ENCODE measurements at regions not wholly inside any gene's neighbourhood (a gene's known extent, or its start where the extent isn't known, plus 50 kb on each side); places are given as distances from the start of the nearest gene placed in this dataset.

DNA sequence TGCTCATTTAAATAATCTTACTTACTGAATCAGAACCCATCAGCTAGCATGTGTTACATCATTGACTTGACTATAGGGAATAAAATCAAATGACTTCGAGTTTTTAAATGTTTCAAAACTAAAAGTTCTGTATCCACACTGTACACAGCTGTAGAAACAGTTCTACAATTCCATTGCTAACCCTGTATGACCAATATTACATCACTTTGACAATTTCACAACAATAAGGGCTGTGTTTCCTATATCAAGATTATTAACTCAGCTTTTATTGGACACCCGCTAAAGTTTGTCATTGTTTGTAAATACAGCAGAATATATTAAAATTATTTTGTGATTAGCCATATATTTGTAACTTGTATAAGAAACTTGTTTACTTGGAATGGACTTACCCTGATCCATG is 540.8 kb downstream of the PRELID2 start:
- Histone ChIP-seq H3K4me3 (ENCODE audit: low read length) (no peak overlapping the region), H3K36me3 (ENCODE audit: control insufficient read depth, insufficient read depth, low read length) (no peaks in the 10 kb centered on the region), H3K27ac (ENCODE audit: low read length) (no peak overlapping the region), H3K4me1 (ENCODE audit: control insufficient read depth, insufficient read depth, low read length) (no peaks in the 10 kb centered on the region), H3K27me3 (ENCODE audit: control insufficient read depth, insufficient read depth, low read length) (no peaks in the 10 kb centered on the region), H3K9me3 (ENCODE audit: control insufficient read depth, low read depth, low read length) (no peaks in the 10 kb centered on the region)
- no peak for DNase-seq
- WGBS (ENCODE audit: insufficient coverage, low lambda C conversion rate) = 83% methylated on average over 1 of the region's 2 CpGs

DNA sequence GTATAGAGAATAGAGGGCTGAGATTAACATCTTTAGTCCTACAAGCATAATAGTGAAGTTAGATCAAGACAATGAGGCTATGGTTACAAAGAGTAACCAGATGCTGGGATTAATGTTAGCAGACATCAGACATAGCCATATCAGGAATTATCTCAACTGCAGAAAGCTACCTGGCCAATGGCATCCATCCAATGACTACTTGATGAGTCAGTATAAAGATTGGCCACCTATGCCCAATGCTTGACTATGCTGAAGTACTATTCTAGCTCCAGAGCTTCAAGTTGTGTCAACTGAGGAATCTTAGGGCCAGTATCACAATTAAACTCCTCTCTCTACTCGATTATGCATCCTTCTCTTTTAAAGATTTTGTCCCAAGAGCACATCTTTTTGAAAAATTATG is 541.4 kb downstream of the PRELID2 start:
- Histone ChIP-seq H3K27ac (ENCODE audit: low read length) (no peak overlapping the region), H3K4me3 (ENCODE audit: low read length) (no peak overlapping the region), H3K27me3 (ENCODE audit: control insufficient read depth, insufficient read depth, low read length) (no peaks in the 10 kb centered on the region), H3K4me1 (ENCODE audit: control insufficient read depth, insufficient read depth, low read length) (no peaks in the 10 kb centered on the region), H3K36me3 (ENCODE audit: control insufficient read depth, insufficient read depth, low read length) (no peaks in the 10 kb centered on the region), H3K9me3 (ENCODE audit: control insufficient read depth, low read depth, low read length) (no peaks in the 10 kb centered on the region)
- DNase-seq = no peak
- no CpG with 5 or more reads among the region's 1 CpG for WGBS (ENCODE audit: insufficient coverage, low lambda C conversion rate)

DNA sequence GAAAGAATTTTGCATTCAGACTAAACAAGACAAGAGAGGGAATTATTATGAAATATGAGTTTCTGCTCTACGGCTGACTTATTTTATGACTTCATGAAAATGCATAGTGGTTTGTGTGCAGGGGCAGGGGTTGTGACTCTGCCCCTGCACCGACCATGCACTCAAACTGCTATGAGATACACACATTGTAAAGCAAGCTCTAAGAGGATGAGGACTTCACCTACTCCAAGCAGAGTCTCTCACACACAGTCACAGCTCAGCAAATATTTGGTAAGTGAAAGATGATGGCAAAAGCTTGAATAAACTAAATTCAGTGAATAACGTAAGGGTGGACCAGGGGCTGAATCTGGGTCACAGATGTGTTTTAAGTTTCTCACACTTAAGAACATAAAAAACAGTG is 542.9 kb downstream of the PRELID2 start:
- DNase-seq = no peak
- Histone ChIP-seq H3K27ac (ENCODE audit: low read length) (no peak overlapping the region), H3K27me3 (ENCODE audit: control insufficient read depth, insufficient read depth, low read length) (no peaks in the 10 kb centered on the region), H3K4me3 (ENCODE audit: low read length) (no peak overlapping the region), H3K9me3 (ENCODE audit: control insufficient read depth, low read depth, low read length) (no peaks in the 10 kb centered on the region), H3K4me1 (ENCODE audit: control insufficient read depth, insufficient read depth, low read length) (no peaks in the 10 kb centered on the region), H3K36me3 (ENCODE audit: control insufficient read depth, insufficient read depth, low read length) (no peaks in the 10 kb centered on the region)
- WGBS (ENCODE audit: insufficient coverage, low lambda C conversion rate) = 71% methylated on average over 1 of the region's 3 CpGs

DNA sequence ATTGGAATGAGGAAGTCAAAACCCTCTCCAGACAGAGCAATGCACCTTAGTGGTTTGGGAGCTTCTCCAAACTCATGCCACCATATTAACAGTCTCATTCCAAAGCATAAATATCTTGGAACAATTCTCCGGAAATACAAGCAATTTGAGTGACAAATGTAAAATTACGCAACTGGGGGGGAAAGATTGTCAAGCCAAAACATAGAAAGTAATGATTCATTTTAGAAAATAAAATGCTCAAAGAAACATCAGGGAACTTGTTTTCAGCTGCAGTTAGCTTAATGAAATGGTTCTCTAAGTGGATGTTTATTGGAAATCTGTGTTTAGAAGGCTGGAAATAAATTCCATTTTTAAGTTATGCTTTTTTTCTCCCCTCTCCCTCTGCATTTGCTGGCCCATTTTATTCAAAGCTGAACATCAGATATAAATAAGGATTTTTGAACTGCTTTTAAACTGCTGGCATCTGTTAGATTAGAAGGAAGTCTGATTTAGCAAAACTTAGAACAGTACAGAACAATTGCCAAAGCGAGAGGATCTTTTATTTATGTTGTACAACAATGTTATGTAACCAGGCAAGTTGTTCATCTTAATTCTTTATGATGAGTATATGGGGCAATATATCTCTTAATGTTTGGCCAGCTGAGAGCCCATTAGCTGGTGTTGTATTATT is 551.9 kb downstream of the PRELID2 start:
- Histone ChIP-seq H3K9me3 (ENCODE audit: control insufficient read depth, low read depth, low read length) (no peaks in the 10 kb centered on the region), H3K36me3 (ENCODE audit: control insufficient read depth, insufficient read depth, low read length) (no peaks in the 10 kb centered on the region), H3K27ac (ENCODE audit: low read length) (no peak overlapping the region), H3K4me1 (ENCODE audit: control insufficient read depth, insufficient read depth, low read length) (no peaks in the 10 kb centered on the region), H3K4me3 (ENCODE audit: low read length) (no peak overlapping the region), H3K27me3 (ENCODE audit: control insufficient read depth, insufficient read depth, low read length) (no peaks in the 10 kb centered on the region)
- 86% methylated on average over 1 of the region's 3 CpGs for WGBS (ENCODE audit: insufficient coverage, low lambda C conversion rate)
- DNase-seq = no peak

DNA sequence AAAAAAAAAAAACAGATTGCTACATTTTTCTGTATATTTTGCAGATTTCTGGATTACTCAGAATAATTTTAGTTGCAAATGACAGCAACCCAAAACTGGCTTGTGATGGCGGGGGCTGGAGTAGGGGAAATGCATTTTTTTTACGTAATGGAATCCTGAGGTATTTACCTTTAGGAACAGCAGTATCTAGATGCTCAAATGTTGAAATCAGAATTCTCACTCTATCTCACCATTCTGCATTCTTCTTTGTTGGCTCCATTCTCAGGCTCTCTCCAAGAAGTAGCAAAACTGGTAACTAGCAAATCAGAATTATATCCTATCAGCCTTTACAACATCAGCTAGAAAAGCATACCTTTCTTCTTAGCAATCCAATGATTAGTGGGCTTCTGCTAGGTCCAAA is 554.3 kb downstream of the PRELID2 start:
- Histone ChIP-seq H3K9me3 (ENCODE audit: control insufficient read depth, low read depth, low read length) (no peaks in the 10 kb centered on the region), H3K36me3 (ENCODE audit: control insufficient read depth, insufficient read depth, low read length) (no peaks in the 10 kb centered on the region)
- WGBS (ENCODE audit: insufficient coverage, low lambda C conversion rate) = 100% methylated on average over 2 of the region's 2 CpGs

DNA sequence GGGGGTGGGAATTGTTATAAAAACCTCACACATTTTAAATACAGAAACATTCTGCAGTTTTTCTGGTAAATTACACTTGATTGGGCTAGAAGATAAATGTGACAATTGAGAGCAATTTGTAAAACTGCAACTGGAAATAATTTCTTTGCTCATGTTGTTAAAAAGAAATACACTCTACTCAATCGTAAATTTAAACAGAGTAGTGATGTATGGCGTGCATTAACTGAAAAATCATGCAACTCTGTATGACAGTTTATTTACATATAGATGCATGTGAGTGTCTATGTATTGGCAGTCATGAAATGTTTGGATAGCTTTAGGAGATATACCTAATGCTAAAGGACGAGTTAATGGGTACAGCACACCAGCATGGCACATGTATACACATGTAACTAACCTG is 554.9 kb downstream of the PRELID2 start:
- H3K4me3 ChIP-seq (ENCODE audit: low read length) = no peak overlapping the region
- no peak for DNase-seq
- H3K4me1 ChIP-seq (ENCODE audit: control insufficient read depth, insufficient read depth, low read length) = no peaks in the 10 kb centered on the region
- WGBS (ENCODE audit: insufficient coverage, low lambda C conversion rate) = no CpG with 5 or more reads among the region's 3 CpGs
- no peaks in the 10 kb centered on the region for H3K27me3 ChIP-seq (ENCODE audit: control insufficient read depth, insufficient read depth, low read length)
- H3K9me3 ChIP-seq (ENCODE audit: control insufficient read depth, low read depth, low read length) = no peaks in the 10 kb centered on the region
- no peak overlapping the region for H3K27ac ChIP-seq (ENCODE audit: low read length)
- no peaks in the 10 kb centered on the region for H3K36me3 ChIP-seq (ENCODE audit: control insufficient read depth, insufficient read depth, low read length)

More for the DNA sequence above, 554.3 kb downstream of the PRELID2 start:
- no peak overlapping the region for H3K4me3 ChIP-seq (ENCODE audit: low read length)
- no peak overlapping the region for H3K27ac ChIP-seq (ENCODE audit: low read length)
- H3K4me1 ChIP-seq (ENCODE audit: control insufficient read depth, insufficient read depth, low read length) = no peaks in the 10 kb centered on the region
- no peak for DNase-seq
- no peaks in the 10 kb centered on the region for H3K27me3 ChIP-seq (ENCODE audit: control insufficient read depth, insufficient read depth, low read length)

DNA sequence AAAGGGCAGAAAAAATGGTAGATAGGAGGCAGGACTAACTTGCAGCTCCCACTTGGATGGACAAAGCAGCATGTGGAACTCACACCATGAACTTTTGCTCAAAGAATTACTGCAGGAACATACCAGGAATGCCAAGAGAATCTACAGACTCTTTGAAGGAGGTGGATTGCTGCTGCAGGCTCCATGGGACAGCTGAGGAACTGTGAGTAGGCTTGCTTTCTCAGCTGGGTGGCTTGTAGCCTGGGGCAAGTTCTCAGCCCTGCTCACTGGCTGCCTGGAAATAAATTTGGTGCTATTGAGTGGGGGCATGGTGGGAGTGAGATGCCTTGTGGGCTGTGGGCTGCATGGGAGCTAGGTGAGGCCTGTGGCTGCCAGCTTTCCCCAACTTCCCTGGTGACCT is 574.5 kb downstream of the PRELID2 start:
- H3K9me3 ChIP-seq (ENCODE audit: control insufficient read depth, low read depth, low read length) = no peaks in the 10 kb centered on the region
- H3K4me3 ChIP-seq (ENCODE audit: low read length) = no peak overlapping the region
- no peak overlapping the region for H3K27ac ChIP-seq (ENCODE audit: low read length)
- H3K27me3 ChIP-seq (ENCODE audit: control insufficient read depth, insufficient read depth, low read length) = no peaks in the 10 kb centered on the region
- no peaks in the 10 kb centered on the region for H3K4me1 ChIP-seq (ENCODE audit: control insufficient read depth, insufficient read depth, low read length)
- DNase-seq = no peak
- no peaks in the 10 kb centered on the region for H3K36me3 ChIP-seq (ENCODE audit: control insufficient read depth, insufficient read depth, low read length)

DNA sequence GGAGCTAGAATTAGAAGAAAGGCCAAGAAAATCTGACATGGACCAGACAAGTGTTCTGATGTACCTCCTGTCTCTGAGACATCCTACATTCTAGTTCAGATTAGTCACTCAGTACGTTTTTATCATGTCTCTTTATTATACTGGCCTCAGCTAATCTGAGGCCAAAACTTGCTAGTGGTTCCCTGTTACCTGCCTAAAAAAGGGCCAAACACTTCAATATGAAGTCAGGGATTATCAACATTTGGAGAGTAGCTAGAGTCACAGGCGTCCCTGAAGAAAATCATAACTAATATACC is 587.4 kb downstream of the PRELID2 start:
- no peak for DNase-seq
- Histone ChIP-seq H3K27me3 (ENCODE audit: control insufficient read depth, insufficient read depth, low read length) (no peaks in the 10 kb centered on the region), H3K4me3 (ENCODE audit: low read length) (no peak overlapping the region), H3K4me1 (ENCODE audit: control insufficient read depth, insufficient read depth, low read length) (no peaks in the 10 kb centered on the region), H3K27ac (ENCODE audit: low read length) (no peak overlapping the region), H3K9me3 (ENCODE audit: control insufficient read depth, low read depth, low read length) (no peaks in the 10 kb centered on the region), H3K36me3 (ENCODE audit: control insufficient read depth, insufficient read depth, low read length) (no peaks in the 10 kb centered on the region)
- WGBS (ENCODE audit: insufficient coverage, low lambda C conversion rate) = no CpG with 5 or more reads among the region's 2 CpGs

DNA sequence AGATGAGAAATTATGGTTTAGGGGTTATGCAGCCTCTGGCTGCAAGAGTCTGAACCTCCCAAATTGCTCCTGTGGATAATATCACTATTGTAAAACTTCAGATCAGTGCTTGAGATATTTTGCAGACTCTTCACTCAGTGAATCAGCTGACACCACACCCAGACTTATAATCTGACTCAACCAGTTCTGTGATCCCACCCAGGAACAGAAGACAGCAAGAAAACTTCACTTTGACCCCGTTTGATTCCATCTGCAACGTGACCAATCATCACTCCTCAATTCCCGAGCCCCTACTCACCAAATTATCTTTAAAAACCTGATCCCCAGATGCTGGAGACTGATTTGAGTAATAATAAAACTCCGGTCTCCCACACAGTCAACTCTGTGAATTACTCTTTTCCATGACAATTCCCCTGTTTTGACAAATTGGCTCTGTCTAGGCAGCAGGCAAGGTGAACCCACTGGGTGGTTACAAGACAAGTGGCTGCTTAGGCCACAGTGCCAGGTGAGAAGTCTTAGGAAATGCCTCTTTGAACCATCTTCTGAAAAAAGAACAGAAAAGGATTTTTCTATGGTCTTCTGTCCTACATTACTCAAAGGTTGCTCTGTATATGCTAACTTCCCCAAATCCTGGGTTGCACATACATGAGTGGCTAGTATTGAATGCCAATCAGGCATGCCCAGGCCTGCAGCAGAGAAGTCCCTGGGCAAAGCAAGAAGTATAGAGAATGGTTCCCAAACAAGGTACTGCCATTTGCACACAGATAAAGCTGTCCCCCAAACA is 588.0 kb downstream of the PRELID2 start:
- Histone ChIP-seq H3K9me3 (ENCODE audit: control insufficient read depth, low read depth, low read length) (no peaks in the 10 kb centered on the region), H3K4me3 (ENCODE audit: low read length) (no peak overlapping the region), H3K36me3 (ENCODE audit: control insufficient read depth, insufficient read depth, low read length) (no peaks in the 10 kb centered on the region), H3K27me3 (ENCODE audit: control insufficient read depth, insufficient read depth, low read length) (no peaks in the 10 kb centered on the region), H3K27ac (ENCODE audit: low read length) (no peak overlapping the region), H3K4me1 (ENCODE audit: control insufficient read depth, insufficient read depth, low read length) (no peaks in the 10 kb centered on the region)
- no peak for DNase-seq
- no CpG with 5 or more reads among the region's 4 CpGs for WGBS (ENCODE audit: insufficient coverage, low lambda C conversion rate)

DNA sequence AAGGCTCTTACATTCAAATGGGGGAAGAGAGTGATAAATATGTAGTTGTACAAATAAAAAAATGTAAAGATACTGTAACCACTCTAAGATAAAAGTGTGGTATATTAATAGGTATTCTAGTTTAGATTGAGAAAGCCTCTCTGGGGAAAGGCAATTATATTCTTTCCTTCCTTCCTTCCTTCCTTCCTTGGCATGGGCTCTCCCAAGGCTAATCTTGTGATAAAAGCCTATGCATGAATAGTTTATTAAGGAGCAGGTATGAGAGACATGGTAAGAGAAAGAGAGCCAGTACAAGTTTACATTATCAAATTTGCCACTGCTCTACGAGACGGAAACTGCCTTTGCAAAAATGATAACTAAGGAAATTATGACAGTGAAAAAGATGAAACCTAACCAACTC is 588.8 kb downstream of the PRELID2 start:
- Histone ChIP-seq H3K27me3 (ENCODE audit: control insufficient read depth, insufficient read depth, low read length) (no peaks in the 10 kb centered on the region), H3K4me1 (ENCODE audit: control insufficient read depth, insufficient read depth, low read length) (no peaks in the 10 kb centered on the region), H3K36me3 (ENCODE audit: control insufficient read depth, insufficient read depth, low read length) (no peaks in the 10 kb centered on the region), H3K4me3 (ENCODE audit: low read length) (no peak overlapping the region), H3K9me3 (ENCODE audit: control insufficient read depth, low read depth, low read length) (no peaks in the 10 kb centered on the region), H3K27ac (ENCODE audit: low read length) (no peak overlapping the region)
- no CpG with 5 or more reads among the region's 2 CpGs for WGBS (ENCODE audit: insufficient coverage, low lambda C conversion rate)
- no peak for DNase-seq

DNA sequence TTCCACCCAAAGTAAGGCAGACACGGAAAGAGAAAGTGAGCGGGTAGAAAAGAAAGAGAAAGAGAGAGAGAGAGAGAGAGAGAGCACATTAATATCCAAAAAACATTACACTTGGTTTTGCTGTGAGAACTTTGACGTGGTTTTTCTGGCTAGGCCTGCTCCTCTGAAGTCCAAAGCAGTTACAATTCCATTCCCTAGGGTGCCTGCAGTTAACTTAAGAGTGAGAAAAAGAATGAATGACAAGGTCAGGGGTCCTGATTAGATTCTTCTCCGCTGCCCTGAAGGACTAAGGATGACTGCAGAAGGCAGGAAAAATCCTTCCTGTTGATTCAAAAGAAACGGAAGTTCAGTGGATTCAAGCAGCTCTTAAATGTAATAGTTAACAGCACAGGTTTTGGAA is 589.8 kb downstream of the PRELID2 start:
- H3K36me3 ChIP-seq (ENCODE audit: control insufficient read depth, insufficient read depth, low read length) = no peaks in the 10 kb centered on the region
- no peaks in the 10 kb centered on the region for H3K9me3 ChIP-seq (ENCODE audit: control insufficient read depth, low read depth, low read length)
- H3K27ac ChIP-seq (ENCODE audit: low read length) = no peak overlapping the region
- H3K4me3 ChIP-seq (ENCODE audit: low read length) = no peak overlapping the region
- H3K27me3 ChIP-seq (ENCODE audit: control insufficient read depth, insufficient read depth, low read length) = no peaks in the 10 kb centered on the region
- H3K4me1 ChIP-seq (ENCODE audit: control insufficient read depth, insufficient read depth, low read length) = no peaks in the 10 kb centered on the region
- 89% methylated on average over 1 of the region's 5 CpGs for WGBS (ENCODE audit: insufficient coverage, low lambda C conversion rate)
- DNase-seq = no peak
